ENCODE measurements at regions not wholly inside any gene's neighbourhood (a gene's known extent, or its start where the extent isn't known, plus 50 kb on each side); places are given as distances from the start of the nearest gene placed in this dataset.
"Not testable (repeated sequence)": the region's sequence is repeated elsewhere in the genome, so short reads cannot be mapped to it uniquely, and the experiment has no call there.

DNA sequence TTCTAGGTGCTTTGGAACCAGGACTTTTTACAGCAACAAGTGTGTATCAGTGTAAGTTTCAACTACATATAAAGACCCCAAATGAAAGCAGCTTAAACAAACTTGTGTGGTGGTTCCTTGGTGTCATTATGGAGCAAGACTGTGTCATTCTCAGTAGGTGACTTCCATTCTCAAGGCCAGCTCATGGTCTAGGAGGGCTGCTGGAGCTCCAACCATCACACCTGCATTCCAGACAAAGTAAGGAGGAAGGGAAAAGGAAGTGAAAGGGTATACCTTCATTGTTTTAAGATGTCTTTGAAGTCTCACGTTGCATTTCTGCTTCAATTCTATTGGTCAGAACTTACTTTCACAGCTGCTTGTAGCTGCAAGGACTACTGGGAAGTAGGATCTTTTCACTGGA lies 188.6 kb downstream of the C1orf94 start:
- no peak overlapping the region for H3K4me3 ChIP-seq
- DNase-seq = no peak
- no peaks in the 10 kb centered on the region for H3K9me3 ChIP-seq (replicated peaks)
- H3K27me3 ChIP-seq (ENCODE audit: low read depth) = peaks cover 71% of the 10 kb centered on the region
- intact Hi-C loops (cut with micrococcal nuclease) = no loop called here
- TF ChIP-seq, protein P1, sequence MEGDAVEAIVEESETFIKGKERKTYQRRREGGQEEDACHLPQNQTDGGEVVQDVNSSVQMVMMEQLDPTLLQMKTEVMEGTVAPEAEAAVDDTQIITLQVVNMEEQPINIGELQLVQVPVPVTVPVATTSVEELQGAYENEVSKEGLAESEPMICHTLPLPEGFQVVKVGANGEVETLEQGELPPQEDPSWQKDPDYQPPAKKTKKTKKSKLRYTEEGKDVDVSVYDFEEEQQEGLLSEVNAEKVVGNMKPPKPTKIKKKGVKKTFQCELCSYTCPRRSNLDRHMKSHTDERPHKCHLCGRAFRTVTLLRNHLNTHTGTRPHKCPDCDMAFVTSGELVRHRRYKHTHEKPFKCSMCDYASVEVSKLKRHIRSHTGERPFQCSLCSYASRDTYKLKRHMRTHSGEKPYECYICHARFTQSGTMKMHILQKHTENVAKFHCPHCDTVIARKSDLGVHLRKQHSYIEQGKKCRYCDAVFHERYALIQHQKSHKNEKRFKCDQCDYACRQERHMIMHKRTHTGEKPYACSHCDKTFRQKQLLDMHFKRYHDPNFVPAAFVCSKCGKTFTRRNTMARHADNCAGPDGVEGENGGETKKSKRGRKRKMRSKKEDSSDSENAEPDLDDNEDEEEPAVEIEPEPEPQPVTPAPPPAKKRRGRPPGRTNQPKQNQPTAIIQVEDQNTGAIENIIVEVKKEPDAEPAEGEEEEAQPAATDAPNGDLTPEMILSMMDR (IDR thresholded peaks at IDR 0.05; ENCODE audit: borderline replicate concordance) = no peak
- H3K36me3 ChIP-seq = no peaks in the 10 kb centered on the region
- no peak overlapping the region for H3K27ac ChIP-seq (replicated peaks)
- no peaks in the 10 kb centered on the region for H3K4me1 ChIP-seq

DNA sequence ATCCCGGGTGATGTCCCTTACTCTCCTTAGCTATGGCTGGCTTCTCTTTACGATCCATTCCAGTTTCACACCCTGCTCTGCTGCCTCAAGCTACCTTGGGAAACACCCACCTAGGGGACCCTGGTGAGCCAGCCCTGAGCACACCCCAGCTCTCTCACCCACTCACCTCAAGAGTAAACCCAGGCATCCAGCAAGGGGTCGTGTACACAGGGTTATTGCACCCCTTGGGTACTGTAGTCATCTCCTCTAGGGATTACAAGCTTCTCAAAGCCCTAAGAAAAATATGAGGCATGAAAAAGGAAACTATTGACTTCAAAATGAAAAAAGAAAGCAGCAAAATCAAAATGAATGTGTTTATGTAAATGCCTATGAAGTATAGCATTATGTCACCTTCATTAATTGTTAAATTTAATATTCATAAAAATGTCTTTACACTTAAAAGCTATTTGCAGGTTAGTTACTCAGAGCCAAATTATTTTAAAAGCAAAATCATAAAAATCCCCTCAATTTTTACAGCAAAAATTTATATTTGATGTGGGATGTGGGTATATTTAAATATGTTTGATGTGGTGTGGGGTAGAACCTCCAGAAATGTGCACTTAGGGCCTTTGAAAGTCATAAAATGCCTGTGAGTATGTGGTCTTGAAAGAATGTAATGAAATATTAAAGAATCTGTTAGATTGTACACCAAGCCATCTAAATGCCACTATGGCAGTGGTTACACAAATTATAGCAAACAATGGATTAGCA lies 190.3 kb downstream of the C1orf94 start:
- Histone ChIP-seq H3K27ac (replicated peaks) (no peak overlapping the region), H3K9me3 (replicated peaks) (no peaks in the 10 kb centered on the region), H3K4me3 (no peak overlapping the region), H3K36me3 (no peaks in the 10 kb centered on the region), H3K27me3 (ENCODE audit: low read depth) (peaks cover 70% of the 10 kb centered on the region), H3K4me1 (no peaks in the 10 kb centered on the region)
- intact Hi-C loops (cut with micrococcal nuclease) = no loop called here
- no peak for DNase-seq
- TF ChIP-seq, protein P1 (IDR thresholded peaks at IDR 0.05; ENCODE audit: borderline replicate concordance) = no peak

DNA sequence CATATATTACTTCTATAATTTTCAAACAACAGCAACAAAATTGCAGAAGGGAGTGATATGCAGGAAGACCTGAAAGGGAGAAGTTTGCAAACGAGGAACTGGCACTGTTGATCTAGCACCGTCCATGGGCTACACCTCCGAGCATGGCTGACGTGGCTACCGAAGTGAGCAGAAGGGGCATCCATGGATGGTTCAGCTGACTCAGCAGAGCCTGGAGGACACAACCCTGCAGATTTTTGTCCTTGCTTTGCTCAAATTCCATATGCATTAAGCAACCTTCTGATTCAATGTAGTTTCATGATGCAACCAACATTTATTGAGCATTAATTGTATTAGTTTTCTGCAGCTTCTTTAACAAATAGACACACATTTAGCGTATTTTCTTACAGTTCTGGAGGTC lies 191.2 kb downstream of the C1orf94 start:
- H3K4me3 ChIP-seq = no peak overlapping the region

DNA sequence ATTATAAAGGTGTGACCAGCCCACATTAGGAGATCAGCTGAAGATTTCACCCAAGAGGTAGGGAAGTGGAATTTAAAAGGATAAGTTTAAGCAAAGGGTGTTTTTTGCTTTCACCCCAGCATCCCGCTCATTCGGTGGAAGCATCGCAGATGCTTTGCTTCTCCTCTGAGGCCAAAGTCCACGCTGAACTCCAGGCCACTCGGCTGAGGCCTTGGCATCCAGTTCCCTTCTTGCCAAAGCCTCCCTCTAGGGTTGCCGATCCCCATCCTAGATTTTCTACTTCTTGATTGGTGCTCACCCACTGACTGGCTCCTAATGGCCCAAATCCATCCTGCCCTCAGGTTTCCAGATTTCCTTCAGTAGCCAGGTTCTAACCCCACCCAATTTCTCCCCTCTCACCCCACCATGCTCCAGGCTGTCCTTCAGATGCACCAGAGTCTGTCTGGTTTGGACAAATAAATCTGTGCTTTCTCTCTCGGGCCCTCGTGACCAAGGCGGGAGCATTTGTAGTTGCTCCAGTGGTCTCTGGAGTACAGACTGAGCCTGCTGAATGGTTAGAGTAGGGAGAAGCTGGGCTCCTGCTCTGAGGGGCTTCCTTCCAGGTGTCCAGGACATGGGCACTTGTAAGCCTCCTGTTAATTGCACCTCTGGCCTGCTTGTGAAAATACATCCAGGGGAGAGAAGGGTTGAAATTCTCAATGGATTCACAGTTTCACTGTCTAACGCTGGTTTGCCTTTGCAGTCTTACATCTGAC lies 193.2 kb downstream of the C1orf94 start:
- no peak overlapping the region for H3K4me3 ChIP-seq
- H3K4me1 ChIP-seq = no peaks in the 10 kb centered on the region
- H3K27ac ChIP-seq (replicated peaks) = no peak overlapping the region
- no peak for DNase-seq
- TF ChIP-seq, protein P1 (IDR thresholded peaks at IDR 0.05; ENCODE audit: borderline replicate concordance) = no peak
- intact Hi-C loops (cut with micrococcal nuclease) = no loop called here
- no peaks in the 10 kb centered on the region for H3K9me3 ChIP-seq (replicated peaks)
- no peaks in the 10 kb centered on the region for H3K36me3 ChIP-seq
- peaks cover 77% of the 10 kb centered on the region for H3K27me3 ChIP-seq (ENCODE audit: low read depth)

More for the DNA sequence above, 191.2 kb downstream of the C1orf94 start:
- intact Hi-C loops (cut with micrococcal nuclease) = no loop called here
- DNase-seq = no peak
- Histone ChIP-seq H3K36me3 (no peaks in the 10 kb centered on the region), H3K9me3 (replicated peaks) (no peaks in the 10 kb centered on the region), H3K4me1 (no peaks in the 10 kb centered on the region), H3K27ac (replicated peaks) (no peak overlapping the region), H3K27me3 (ENCODE audit: low read depth) (peaks cover 70% of the 10 kb centered on the region)
- TF ChIP-seq, protein P1 (IDR thresholded peaks at IDR 0.05; ENCODE audit: borderline replicate concordance) = no peak

DNA sequence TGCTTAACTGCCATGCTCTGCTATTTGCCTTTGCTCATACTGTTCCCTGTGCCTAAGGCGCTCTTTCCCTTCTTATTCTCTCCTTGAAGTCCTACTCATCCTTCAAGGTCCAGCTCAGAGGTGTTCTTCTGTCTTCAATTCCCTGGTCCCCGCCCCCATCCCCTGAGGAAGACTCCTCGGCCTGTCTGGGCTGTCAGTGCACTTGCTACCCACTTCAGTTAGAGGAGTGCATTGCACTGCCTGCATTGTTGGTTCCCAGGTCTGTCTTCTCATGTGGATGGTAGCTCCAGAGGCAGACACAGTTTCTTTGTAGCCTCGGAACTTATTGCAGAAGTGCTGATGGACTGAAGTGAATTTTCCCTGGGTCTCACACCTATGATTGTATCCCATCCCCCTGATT lies 194.0 kb downstream of the C1orf94 start:
- no peak for DNase-seq
- Histone ChIP-seq H3K27me3 (ENCODE audit: low read depth) (peaks cover 77% of the 10 kb centered on the region), H3K4me3 (no peak overlapping the region), H3K27ac (replicated peaks) (no peak overlapping the region), H3K36me3 (no peaks in the 10 kb centered on the region), H3K9me3 (replicated peaks) (no peaks in the 10 kb centered on the region), H3K4me1 (no peaks in the 10 kb centered on the region)
- intact Hi-C loops (cut with micrococcal nuclease) = no loop called here
- TF ChIP-seq, protein P1 (IDR thresholded peaks at IDR 0.05; ENCODE audit: borderline replicate concordance) = no peak

DNA sequence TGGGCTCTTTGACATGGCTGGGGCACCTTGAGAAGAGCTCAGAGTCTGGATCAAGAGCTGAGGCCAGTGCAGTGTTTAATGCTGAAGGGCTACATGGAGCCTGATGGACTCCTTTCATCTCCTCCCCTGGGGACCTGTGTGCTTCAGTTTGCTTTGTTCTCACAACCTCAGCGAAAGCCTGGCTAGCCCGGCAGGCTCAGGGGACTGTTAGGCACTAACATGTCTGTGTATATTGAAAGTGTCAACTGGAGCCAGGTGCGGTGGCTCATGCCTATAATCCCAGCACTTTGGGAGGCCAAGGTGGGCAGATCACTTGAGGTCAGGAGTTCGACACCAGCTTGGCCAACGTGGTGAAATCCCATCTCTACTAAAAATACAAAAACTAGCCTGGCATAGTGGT lies 194.5 kb downstream of the C1orf94 start:
- H3K4me1 ChIP-seq; H3K4me3 ChIP-seq; H3K9me3 ChIP-seq (replicated peaks); H3K36me3 ChIP-seq; intact Hi-C loops (cut with micrococcal nuclease); DNase-seq; H3K27ac ChIP-seq (replicated peaks): not testable (repeated sequence)
- H3K27me3 ChIP-seq (ENCODE audit: low read depth) = peaks cover 77% of the 10 kb centered on the region

Measured in left ventricle myocardium inferior (tissue), 1 donor.